ENCODE measurements at regions not wholly inside any gene's neighbourhood (a gene's known extent, or its start where the extent isn't known, plus 50 kb on each side); places are given as distances from the start of the nearest gene placed in this dataset.

DNA sequence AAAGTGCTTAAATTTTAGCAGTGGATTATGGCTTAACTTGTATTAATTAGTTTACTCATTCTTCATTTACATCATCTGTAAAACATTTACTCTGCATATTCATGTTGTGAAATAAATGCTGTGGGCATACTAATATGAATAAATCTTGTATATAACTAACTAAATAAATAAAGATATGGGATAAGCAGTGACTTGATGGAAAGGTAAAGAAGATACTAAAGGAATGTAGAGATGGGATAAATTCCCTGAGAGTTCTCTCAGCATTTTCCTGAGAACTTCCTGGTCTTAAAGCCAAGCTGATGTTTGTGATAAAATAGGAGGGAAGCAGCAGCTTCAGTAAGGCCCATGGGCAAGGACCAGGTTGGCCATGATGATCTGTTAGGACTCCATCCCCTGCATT lies 652.1 kb downstream of the RNF144B start:
- no peaks in the 10 kb centered on the region for H3K27me3 ChIP-seq (replicated peaks in 1 of 4; ENCODE audit: control insufficient read depth in 3 of 4, extremely low read depth in 1 of 4, insufficient read depth in 3 of 4, low read length in 3 of 4)
- DNase-seq (ENCODE audit: low read depth in 1 of 2, low spot score in 2 of 2) = no peak
- no peak overlapping the region for H2BK120ac ChIP-seq (replicated peaks; ENCODE audit: low read depth, low read length)
- no peak overlapping the region for H3K4me3 ChIP-seq (ENCODE audit: extremely low read depth in 1 of 4, insufficient read depth in 2 of 4, low read depth in 3 of 4, low read length in 4 of 4)
- H2AK5ac ChIP-seq (ENCODE audit: low read depth, low read length) = no peak overlapping the region
- H3K27ac ChIP-seq (ENCODE audit: low read depth, low read length) = no peak overlapping the region
- no peaks in the 10 kb centered on the region for H3K9me3 ChIP-seq (ENCODE audit: insufficient read depth in 2 of 2, low read depth in 1 of 2, low read length in 1 of 2)
- H3K23me2 ChIP-seq (ENCODE audit: low read depth, low read length) = no peaks in the 10 kb centered on the region
- H3K14ac ChIP-seq (ENCODE audit: insufficient read length) = no peak overlapping the region
- no peak overlapping the region for H4K5ac ChIP-seq (ENCODE audit: insufficient read length, low read depth, low read length)
- H2BK20ac ChIP-seq (ENCODE audit: low read length) = no peak overlapping the region
- no peak overlapping the region for H4K91ac ChIP-seq (replicated peaks; ENCODE audit: insufficient read length, low read length)
- H3K79me1 ChIP-seq (ENCODE audit: low read depth, low read length) = no peaks in the 10 kb centered on the region
- H3K18ac ChIP-seq (ENCODE audit: extremely low read depth, low read length) = no peak overlapping the region
- H3K23ac ChIP-seq (ENCODE audit: insufficient read length) = no peak overlapping the region
- no peak overlapping the region for H4K8ac ChIP-seq (ENCODE audit: extremely low read depth, insufficient read depth, low read length)
- no peaks in the 10 kb centered on the region for H3K79me2 ChIP-seq (ENCODE audit: control insufficient read depth in 1 of 2, insufficient read depth in 2 of 2, low read length in 2 of 2)
- FAIRE-seq = no peak
- H4K20me1 ChIP-seq (replicated peaks in 1 of 2; ENCODE audit: control insufficient read depth in 1 of 2, insufficient read depth in 2 of 2, low read length in 2 of 2) = no peaks in the 10 kb centered on the region
- H3K36me3 ChIP-seq (ENCODE audit: control insufficient read depth in 2 of 4, insufficient read depth in 4 of 4, low read length in 3 of 4) = no peaks in the 10 kb centered on the region
- no peaks in the 10 kb centered on the region for H3K4me1 ChIP-seq (replicated peaks in 1 of 4; ENCODE audit: control insufficient read depth in 3 of 4, insufficient read depth in 4 of 4, low read length in 3 of 4)
- H3K9ac ChIP-seq (replicated peaks in 1 of 4; ENCODE audit: extremely low read depth in 1 of 4, low read depth in 3 of 4, low read length in 3 of 4) = no peak overlapping the region
- H3K56ac ChIP-seq (replicated peaks; ENCODE audit: insufficient read length, low read depth, low read length) = no peak overlapping the region
- H3K4ac ChIP-seq (replicated peaks; ENCODE audit: insufficient read length, low read depth, low read length) = no peak overlapping the region
- POLR2A ChIA-PET (ENCODE audit: partially characterized antibody) = no interaction called here
- H3K4me2 ChIP-seq (ENCODE audit: insufficient read depth in 1 of 2, low read depth in 2 of 2, low read length in 2 of 2) = no peak overlapping the region
- TF ChIP-seq RXRA (IDR thresholded peaks at IDR 0.05; ENCODE audit: insufficient read depth, low read depth, low read length) (no peak), RAD21 (IDR thresholded peaks at IDR 0.05 in 1 of 2, conservative IDR thresholded peaks at IDR 0.05 in 1 of 2; ENCODE audit: low read depth in 2 of 2, low read length in 2 of 2) (no peak), POLR2A (IDR thresholded peaks at IDR 0.05; ENCODE audit: control extremely low read depth in 1 of 2, low read depth in 2 of 2, low read length in 2 of 2) (no peak), KDM5A (IDR thresholded peaks at IDR 0.05; ENCODE audit: low read length) (no peak), BRCA1 (IDR thresholded peaks at IDR 0.05; ENCODE audit: low read depth, low read length) (no peak)
- CTCF ChIA-PET (ENCODE audit: partially characterized antibody) = no interaction called here
- no peak overlapping the region for H2BK5ac ChIP-seq (ENCODE audit: low read depth, low read length)
- no peak overlapping the region for H2BK12ac ChIP-seq (ENCODE audit: low read depth, low read length)
- H2BK15ac ChIP-seq (ENCODE audit: low read length) = no peak overlapping the region
- H2AFZ ChIP-seq (ENCODE audit: low read length) = no peak overlapping the region

All from H1 (cell line).